IMR-90 (cell line): ENCODE measurements at regions not wholly inside any gene's neighbourhood (a gene's known extent, or its start where the extent isn't known, plus 50 kb on each side); places are given as distances from the start of the nearest gene placed in this dataset.

Experiments
- ATAC-seq: fragments of 200-7000 bp; cut with Tn5 transposase; 2 replicates; pipeline ENCODE4 v1.9.1; 2020; ENCODE audit warnings: low read depth, mild to moderate bottlenecking, moderate library complexity
- BruUV-seq: library from RNA; stranded (reverse); fragments of 400-500 nt; replicated peaks from 2 replicates; lab custom pipeline; 2021; lab: Mats Ljungman, UMichigan
- CTCF ChIA-PET: fragments of 300-600 bp; formaldehyde crosslinking; extraction: SDS; loops from one replicate; lab custom pipeline; 2021; ENCODE audit warnings: antibody characterized with exemption; lab: Yijun Ruan, JAX
- POLR2A ChIA-PET: fragments of 300-600 bp; sonication (Branson Sonifier 250); formaldehyde crosslinking; loops from one replicate; lab custom pipeline; 2022; ENCODE audit warnings: antibody characterized with exemption; ENCODE audit not compliant: unreplicated experiment; lab: Charles Lee
- DNase-seq: peaks from one replicate; pipeline ENCODE4 v3.0.0; 2013
- H2AFZ ChIP-seq: replicated peaks from 2 replicates; pipeline ENCODE3; 2013; ENCODE audit warnings: low read length, mild to moderate bottlenecking; ENCODE audit not compliant: poor library complexity
- H2AK5ac ChIP-seq: 2 replicates; pipeline ENCODE4 v1.6.1; 2013; ENCODE audit warnings: low read depth, low read length, inconsistent platforms
- H2AK9ac ChIP-seq: replicated peaks from 2 replicates; pipeline ENCODE3; 2013; ENCODE audit warnings: mild to moderate bottlenecking, low read depth, low read length, moderate library complexity; ENCODE audit not compliant: poor library complexity
- H2BK120ac ChIP-seq: 2 replicates; pipeline ENCODE4 v1.6.1; 2013; ENCODE audit warnings: low read depth, low read length, inconsistent platforms
- H2BK15ac ChIP-seq: 3 replicates; pipeline ENCODE4 v1.6.1; 2013; ENCODE audit warnings: low read depth, low read length, inconsistent platforms
- H2BK20ac ChIP-seq: 2 replicates; pipeline ENCODE4 v1.6.1; 2013; ENCODE audit warnings: low read depth, mild to moderate bottlenecking, inconsistent platforms, low read length, moderate library complexity
- H2BK5ac ChIP-seq: 2 replicates; pipeline ENCODE4 v1.6.1; 2013; ENCODE audit warnings: mild to moderate bottlenecking, low read depth, low read length, inconsistent platforms; ENCODE audit not compliant: poor library complexity, severe bottlenecking
- H3K14ac ChIP-seq: replicated peaks from 2 replicates; pipeline ENCODE4 v1.6.1; 2013; ENCODE audit warnings: low read depth, low read length, inconsistent platforms
- H3K18ac ChIP-seq: 2 replicates; pipeline ENCODE4 v1.6.1; 2013; ENCODE audit warnings: low read depth, low read length, control low read depth
- H3K23ac ChIP-seq: 2 replicates; pipeline ENCODE4 v1.6.1; 2013; ENCODE audit warnings: low read depth, low read length, inconsistent platforms
- H3K27ac ChIP-seq: 2 replicates; pipeline ENCODE4 v1.5.1; 2013; ENCODE audit warnings: mild to moderate bottlenecking, control low read depth, low read length; ENCODE audit not compliant: insufficient read depth
- H3K27me3 ChIP-seq: 2 replicates; pipeline ENCODE4 v1.6.1; 2013; ENCODE audit warnings: low read length; ENCODE audit not compliant: control insufficient read depth, insufficient read depth
- H3K36me3 ChIP-seq: 2 replicates; pipeline ENCODE4 v1.6.1; 2013; ENCODE audit warnings: low read length, mixed read lengths; ENCODE audit not compliant: control insufficient read depth, insufficient read depth
- H3K4ac ChIP-seq: 2 replicates; pipeline ENCODE4 v1.6.1; 2013; ENCODE audit warnings: low read depth, low read length, inconsistent platforms
- H3K4me1 ChIP-seq: 2 replicates; pipeline ENCODE4 v1.6.1; 2013; ENCODE audit warnings: low read length, mixed read lengths; ENCODE audit not compliant: control insufficient read depth, insufficient read depth
- H3K4me2 ChIP-seq: 2 replicates; pipeline ENCODE4 v1.6.1; 2013; ENCODE audit warnings: low read depth, mild to moderate bottlenecking, control low read depth, low read length, moderate library complexity
- H3K4me3 ChIP-seq: 2 replicates; pipeline ENCODE4 v1.5.1; 2013; ENCODE audit warnings: low read depth, mild to moderate bottlenecking, control low read depth, low read length, moderate library complexity; ENCODE audit not compliant: insufficient read depth
- H3K56ac ChIP-seq: 2 replicates; pipeline ENCODE4 v1.6.1; 2013; ENCODE audit warnings: low read length, inconsistent platforms; ENCODE audit not compliant: insufficient read depth; ENCODE audit errors: extremely low read depth
- H3K79me1 ChIP-seq, 2 experiments: 2 replicates each; pipeline ENCODE4 v1.6.1; 2013; ENCODE audit warnings: low read length in 2 of 2, inconsistent platforms in 1 of 2, low read depth in 1 of 2
- H3K9ac ChIP-seq: 2 replicates; pipeline ENCODE4 v1.6.1; 2013; ENCODE audit warnings: low read depth, low read length, control low read depth
- H3K9me1 ChIP-seq: 2 replicates; pipeline ENCODE4 v1.6.1; 2013; ENCODE audit warnings: low read length, inconsistent platforms; ENCODE audit not compliant: insufficient read depth
- H3K9me3 ChIP-seq: 2 replicates; pipeline ENCODE4 v1.6.1; 2013; ENCODE audit warnings: low read length; ENCODE audit not compliant: control insufficient read depth, insufficient read depth
- H4K20me1 ChIP-seq: 2 replicates; pipeline ENCODE4 v1.6.1; 2013; ENCODE audit warnings: low read length, inconsistent platforms; ENCODE audit not compliant: insufficient read depth
- H4K5ac ChIP-seq: 2 replicates; pipeline ENCODE4 v1.6.1; 2013; ENCODE audit warnings: mild to moderate bottlenecking, low read depth, low read length, control low read depth
- H4K8ac ChIP-seq, 2 experiments: 2 replicates each; pipeline ENCODE4 v1.6.1; 2013; ENCODE audit warnings: low read depth in 2 of 2, low read length in 2 of 2, control low read depth in 1 of 2, inconsistent platforms in 1 of 2
- H4K91ac ChIP-seq: 2 replicates; pipeline ENCODE4 v1.6.1; 2013; ENCODE audit warnings: low read depth, low read length, inconsistent platforms; ENCODE audit not compliant: insufficient read depth
- ELK1 ChIP-seq: fragments of 150-350 bp; IDR thresholded peaks from 2 replicates; pipeline ENCODE4 v1.6.1; 2016; ENCODE audit warnings: low read depth, mild to moderate bottlenecking, low read length, moderate library complexity, borderline replicate concordance
- WGBS, 2 experiments: methylation state at CpG; one replicate each; pipeline versions ENCODE4 v1.1.5 to v1.1.7; 2013; ENCODE audit warnings: missing lambda C conversion rate in 2 of 2; ENCODE audit not compliant: insufficient read length in 1 of 2; ENCODE audit errors: extremely low coverage in 2 of 2; 5-methylcytosine and 5-hydroxymethylcytosine counted together
- dilution Hi-C: fragments of 300-500 bp; cut with HindIII; formaldehyde crosslinking; loops from one replicate; pipeline ENCODE4 v1.14.3; 2018; ENCODE audit warnings: low sequenced_read_pairs; ENCODE audit not compliant: unreplicated experiment
- in situ Hi-C: fragments of 300-500 bp; cut with MboI; formaldehyde crosslinking; loops from 3 replicates; pipeline ENCODE4 v1.14.3; 2019; ENCODE audit warnings: low sequenced_read_pairs, inconsistent platforms, mixed read lengths
- intact Hi-C: fragments of 100-400 bp; cut with micrococcal nuclease; formaldehyde crosslinking; loops from 2 replicates; pipeline ENCODE4 v1.10.0; 2022

GRCh38 chr13:55493297-55493696 lies 1647.4 kb upstream of the PRR20A start:
- no TSS peak for BruUV-seq
- H2AK9ac ChIP-seq = no peak overlapping the region
- no CpG with 5 or more reads among the region's 3 CpGs for WGBS, 2 experiments

More at GRCh38 chr13:55493297-55493696, 1647.4 kb upstream of the PRR20A start:
- no peak overlapping the region for H3K27ac ChIP-seq
- H3K36me3 ChIP-seq = no peaks in the 10 kb centered on the region
- ATAC-seq (no peak), DNase-seq (no peak)
- no peak overlapping the region for H3K14ac ChIP-seq
- no peaks in the 10 kb centered on the region for H3K27me3 ChIP-seq
- H2BK15ac ChIP-seq = no peak overlapping the region
- no peak overlapping the region for H3K4me3 ChIP-seq
- no peak overlapping the region for H2AK5ac ChIP-seq
- POLR2A ChIA-PET = no interaction called here
- no peak overlapping the region for H3K4ac ChIP-seq
- H3K9me1 ChIP-seq = no peaks in the 10 kb centered on the region
- no peak overlapping the region for H2AFZ ChIP-seq
- no peaks in the 10 kb centered on the region for H4K20me1 ChIP-seq
- no peak overlapping the region for H2BK5ac ChIP-seq
- H3K18ac ChIP-seq = no peak overlapping the region
- no peaks in the 10 kb centered on the region for H3K4me1 ChIP-seq
- H4K5ac ChIP-seq = no peak overlapping the region
- H3K4me2 ChIP-seq = no peak overlapping the region
- H2BK20ac ChIP-seq = no peak overlapping the region
- TF ChIP-seq ELK1 = no peak
- no peak overlapping the region for H4K8ac ChIP-seq
- H3K9me3 ChIP-seq = peaks cover 2% of the 10 kb centered on the region
- in situ Hi-C loops = no loop called here
- no peak overlapping the region for H3K56ac ChIP-seq
- CTCF ChIA-PET = no interaction called here
- intact Hi-C loops = no loop called here
- no peak overlapping the region for H2BK120ac ChIP-seq
- no peak overlapping the region for H3K23ac ChIP-seq
- dilution Hi-C loops = no loop called here
- no peak overlapping the region for H3K9ac ChIP-seq
- H4K91ac ChIP-seq = no peak overlapping the region
- no peaks in the 10 kb centered on the region for H3K79me1 ChIP-seq
